Activated B cell treated with CpG ODN at 0.5 μM for 24 hours (primary cell): ENCODE measurements at regions not wholly inside any gene's neighbourhood (a gene's known extent, or its start where the extent isn't known, plus 50 kb on each side); places are given as distances from the start of the nearest gene placed in this dataset.
"Not testable (repeated sequence)": the region's sequence is repeated elsewhere in the genome, so short reads cannot be mapped to it uniquely, and the experiment has no call there.

ENCODE experiments used
- ATAC-seq: fragments of 200-7000 bp; cut with Tn5 transposase; one replicate; pipeline ENCODE4 v1.10.0; 2021; ENCODE audit warnings: low read depth, mild to moderate bottlenecking, moderate library complexity
- CTCF ChIA-PET: fragments of 350-600 bp; sonication (Branson Sonifier 250); formaldehyde crosslinking; loops from one replicate; lab custom pipeline; 2021; ENCODE audit warnings: antibody characterized with exemption; lab: Charles Lee
- POLR2A ChIA-PET: fragments of 350-600 bp; sonication (Branson Sonifier 250); formaldehyde crosslinking; loops from one replicate; lab custom pipeline; 2021; ENCODE audit warnings: antibody characterized with exemption; lab: Charles Lee
- DNase-seq: peaks from one replicate; pipeline ENCODE4 v3.0.0; 2022
- H3K27ac Mint-ChIP-seq: one replicate; pipeline ENCODE4 v1.8.0; 2020; ENCODE audit warnings: mixed read lengths
- H3K27me3 Mint-ChIP-seq: one replicate; pipeline ENCODE4 v1.8.0; 2021; ENCODE audit warnings: mixed read lengths
- H3K36me3 Mint-ChIP-seq: one replicate; pipeline ENCODE4 v1.8.0; 2021; ENCODE audit warnings: low read depth, mixed read lengths
- H3K4me1 Mint-ChIP-seq: one replicate; pipeline ENCODE4 v1.8.0; 2021; ENCODE audit warnings: mixed read lengths
- H3K4me3 Mint-ChIP-seq: one replicate; pipeline ENCODE4 v1.8.0; 2020; ENCODE audit warnings: mild to moderate bottlenecking, mixed read lengths
- H3K9me3 Mint-ChIP-seq: one replicate; pipeline ENCODE4 v1.8.0; 2020; ENCODE audit warnings: mixed read lengths
- intact Hi-C: fragments of 100-400 bp; cut with micrococcal nuclease; formaldehyde crosslinking; loops from one replicate; pipeline ENCODE4 v1.15.1; 2024
- TF ChIP-seq, protein P1 (sequence below): fragments of 200-600 bp; IDR thresholded peaks from one replicate; pipeline ENCODE4 v1.8.0; 2022; ENCODE audit warnings: antibody characterized with exemption, mild to moderate bottlenecking

DNA sequence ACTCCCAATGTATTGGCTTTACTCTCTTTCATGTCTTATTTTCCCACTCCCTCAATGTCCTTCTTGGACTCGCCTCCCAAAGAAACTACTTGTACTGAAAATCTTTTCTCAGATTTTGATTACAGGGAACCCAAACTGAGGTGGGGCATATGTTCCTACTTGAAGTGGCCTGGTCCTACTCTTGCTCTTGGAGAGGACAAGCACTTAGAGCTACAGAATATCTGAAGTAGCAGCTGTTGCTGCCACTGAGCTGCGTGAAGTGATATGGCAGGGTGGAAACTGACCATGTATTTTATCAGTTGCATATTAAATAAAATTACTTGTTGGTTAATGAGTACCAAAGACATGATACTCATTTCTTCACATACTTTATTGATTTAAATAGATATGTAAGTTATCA is 129.5 kb downstream of the TSEN15 start:
- ATAC-seq (no peak), DNase-seq (no peak)
- no peaks in the 10 kb centered on the region for H3K36me3 Mint-ChIP-seq
- intact Hi-C loops = no loop called here
- no peaks in the 10 kb centered on the region for H3K4me1 Mint-ChIP-seq
- H3K9me3 Mint-ChIP-seq = no peaks in the 10 kb centered on the region
- peaks cover 2% of the 10 kb centered on the region for H3K27me3 Mint-ChIP-seq
- ChIA-PET POLR2A (no interaction called here), CTCF (no interaction called here)
- H3K4me3 Mint-ChIP-seq = no peak overlapping the region
- TF ChIP-seq, protein P1, sequence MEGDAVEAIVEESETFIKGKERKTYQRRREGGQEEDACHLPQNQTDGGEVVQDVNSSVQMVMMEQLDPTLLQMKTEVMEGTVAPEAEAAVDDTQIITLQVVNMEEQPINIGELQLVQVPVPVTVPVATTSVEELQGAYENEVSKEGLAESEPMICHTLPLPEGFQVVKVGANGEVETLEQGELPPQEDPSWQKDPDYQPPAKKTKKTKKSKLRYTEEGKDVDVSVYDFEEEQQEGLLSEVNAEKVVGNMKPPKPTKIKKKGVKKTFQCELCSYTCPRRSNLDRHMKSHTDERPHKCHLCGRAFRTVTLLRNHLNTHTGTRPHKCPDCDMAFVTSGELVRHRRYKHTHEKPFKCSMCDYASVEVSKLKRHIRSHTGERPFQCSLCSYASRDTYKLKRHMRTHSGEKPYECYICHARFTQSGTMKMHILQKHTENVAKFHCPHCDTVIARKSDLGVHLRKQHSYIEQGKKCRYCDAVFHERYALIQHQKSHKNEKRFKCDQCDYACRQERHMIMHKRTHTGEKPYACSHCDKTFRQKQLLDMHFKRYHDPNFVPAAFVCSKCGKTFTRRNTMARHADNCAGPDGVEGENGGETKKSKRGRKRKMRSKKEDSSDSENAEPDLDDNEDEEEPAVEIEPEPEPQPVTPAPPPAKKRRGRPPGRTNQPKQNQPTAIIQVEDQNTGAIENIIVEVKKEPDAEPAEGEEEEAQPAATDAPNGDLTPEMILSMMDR = no peak
- H3K27ac Mint-ChIP-seq = no peak overlapping the region

DNA sequence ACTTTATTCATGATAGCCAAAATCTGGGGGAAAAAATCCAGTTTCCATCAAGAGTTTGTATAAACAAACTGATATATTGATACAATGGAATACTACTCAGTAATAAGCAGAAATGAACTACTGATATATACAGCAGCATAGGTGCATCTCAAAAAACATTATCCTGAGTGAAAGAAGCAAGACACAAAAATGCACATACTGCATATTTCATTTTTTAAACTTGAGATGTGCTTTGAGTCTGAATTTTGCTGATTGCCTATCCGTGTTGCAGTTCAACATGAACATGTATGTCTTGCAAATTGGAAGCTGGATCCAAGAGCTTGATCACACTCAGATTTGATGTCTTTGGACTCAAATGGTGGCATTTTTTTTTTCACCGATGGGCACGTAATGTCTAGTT is 132.4 kb downstream of the TSEN15 start:
- no peaks in the 10 kb centered on the region for H3K4me1 Mint-ChIP-seq
- ATAC-seq (no peak), DNase-seq (no peak)
- intact Hi-C loops = no loop called here
- CTCF ChIA-PET = no interaction called here
- no peaks in the 10 kb centered on the region for H3K36me3 Mint-ChIP-seq
- no peaks in the 10 kb centered on the region for H3K9me3 Mint-ChIP-seq
- no peak overlapping the region for H3K4me3 Mint-ChIP-seq
- peaks cover 2% of the 10 kb centered on the region for H3K27me3 Mint-ChIP-seq
- TF ChIP-seq, protein P1 = no peak
- no peak overlapping the region for H3K27ac Mint-ChIP-seq
- POLR2A ChIA-PET = no interaction called here

DNA sequence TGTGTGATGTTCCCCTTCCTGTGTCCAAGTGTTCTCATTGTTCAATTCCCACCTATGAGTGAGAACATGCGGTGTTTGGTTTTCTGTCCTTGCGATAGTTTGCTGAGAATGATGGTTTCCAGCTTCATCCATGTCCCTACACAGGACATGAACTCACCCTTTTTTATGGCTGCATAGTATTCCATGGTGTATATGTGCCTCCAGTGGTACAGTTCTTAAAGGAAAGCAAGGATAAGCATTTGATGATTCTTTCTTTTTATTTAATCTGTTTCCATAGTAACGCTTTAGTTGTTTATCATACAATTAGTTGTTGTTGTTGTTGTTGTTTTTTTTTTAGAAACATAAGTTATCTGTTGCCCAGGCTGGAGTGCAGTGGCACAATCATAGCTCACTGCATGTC is 133.1 kb downstream of the TSEN15 start:
- H3K27ac Mint-ChIP-seq, DNase-seq, H3K4me1 Mint-ChIP-seq, H3K36me3 Mint-ChIP-seq, H3K27me3 Mint-ChIP-seq, ATAC-seq, CTCF ChIA-PET, H3K9me3 Mint-ChIP-seq, intact Hi-C loops, H3K4me3 Mint-ChIP-seq, POLR2A ChIA-PET: not testable (repeated sequence)

DNA sequence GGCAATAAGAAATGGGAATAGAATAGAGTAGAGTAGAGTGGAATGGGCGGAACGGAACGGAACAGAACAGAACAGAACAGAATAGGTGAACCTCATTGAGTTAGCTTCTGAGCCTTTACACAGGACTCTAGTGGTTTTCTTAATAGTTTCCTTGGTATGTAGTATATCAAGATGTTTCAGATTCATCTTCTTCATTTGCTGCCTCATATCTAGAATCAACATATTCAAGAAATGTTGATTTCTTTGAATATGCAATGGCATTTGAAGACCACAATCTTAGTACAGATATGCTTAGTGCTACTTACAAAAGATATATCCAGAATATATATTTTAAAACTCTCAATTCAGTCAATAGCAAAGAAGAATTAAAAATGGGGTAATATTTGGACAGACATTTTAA is 133.8 kb downstream of the TSEN15 start:
- ChIA-PET CTCF (no interaction called here), POLR2A (no interaction called here)
- TF ChIP-seq, protein P1 = no peak

DNA sequence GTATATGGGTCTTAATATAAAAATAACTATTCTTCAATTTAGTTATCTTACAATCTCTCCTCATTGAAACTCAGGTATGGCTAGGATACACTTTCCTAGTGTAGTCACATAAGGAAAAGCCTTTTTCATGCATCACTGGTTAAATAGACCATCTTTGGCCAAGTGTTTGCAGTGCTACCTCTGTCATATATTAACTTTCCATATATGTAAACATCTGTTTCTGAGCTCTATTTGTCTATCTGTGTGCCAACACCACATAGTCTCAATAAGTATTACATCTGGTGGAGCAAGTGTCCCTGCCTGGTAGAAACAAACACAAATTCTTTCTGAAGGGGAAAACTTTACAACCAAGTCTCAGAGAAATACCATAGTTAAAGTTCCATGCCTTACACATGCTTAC is 134.6 kb downstream of the TSEN15 start:
- Mint-ChIP-seq H3K4me3 (no peak overlapping the region), H3K27me3 (peaks cover 3% of the 10 kb centered on the region), H3K27ac (no peak overlapping the region), H3K9me3 (no peaks in the 10 kb centered on the region), H3K4me1 (no peaks in the 10 kb centered on the region), H3K36me3 (no peaks in the 10 kb centered on the region)
- DNase-seq (no peak), ATAC-seq (no peak)
- TF ChIP-seq, protein P1 = no peak
- ChIA-PET POLR2A (no interaction called here), CTCF (no interaction called here)
- intact Hi-C loops = no loop called here

More for the DNA sequence above, 133.8 kb downstream of the TSEN15 start:
- DNase-seq (no peak), ATAC-seq (no peak)
- intact Hi-C loops = no loop called here
- H3K36me3 Mint-ChIP-seq = no peaks in the 10 kb centered on the region
- no peak overlapping the region for H3K4me3 Mint-ChIP-seq
- H3K27ac Mint-ChIP-seq = no peak overlapping the region
- no peaks in the 10 kb centered on the region for H3K4me1 Mint-ChIP-seq
- H3K27me3 Mint-ChIP-seq = peaks cover 3% of the 10 kb centered on the region
- H3K9me3 Mint-ChIP-seq = no peaks in the 10 kb centered on the region

DNA sequence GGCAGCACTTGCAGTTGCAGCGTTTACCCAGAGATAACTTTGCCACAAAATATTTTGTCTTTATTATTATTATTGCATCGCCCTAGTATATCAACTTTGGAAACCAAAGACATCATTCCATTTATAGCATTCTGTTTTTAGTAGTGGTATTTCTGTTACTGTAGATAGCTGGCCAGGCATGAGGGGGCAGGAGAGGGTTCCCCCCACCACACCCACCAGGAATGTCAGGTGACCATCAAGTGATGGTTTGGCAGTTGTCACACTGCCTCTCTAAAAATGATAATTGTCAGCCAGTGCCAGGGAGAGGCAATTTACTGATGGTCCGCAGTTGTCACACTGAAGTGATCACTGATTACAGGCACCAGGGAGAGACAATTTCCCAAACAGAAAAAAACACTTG is 135.6 kb downstream of the TSEN15 start:
- CTCF ChIA-PET = no interaction called here
- intact Hi-C loops = no loop called here
- H3K36me3 Mint-ChIP-seq = no peaks in the 10 kb centered on the region
- no peaks in the 10 kb centered on the region for H3K4me1 Mint-ChIP-seq
- H3K27me3 Mint-ChIP-seq = peaks cover 3% of the 10 kb centered on the region
- H3K4me3 Mint-ChIP-seq = no peak overlapping the region
- H3K9me3 Mint-ChIP-seq = no peaks in the 10 kb centered on the region
- TF ChIP-seq, protein P1 = no peak
- POLR2A ChIA-PET = no interaction called here
- H3K27ac Mint-ChIP-seq = no peak overlapping the region
- ATAC-seq = no peak
- DNase-seq = no peak
